IPS-15b (cell line): ENCODE measurements at regions not wholly inside any gene's neighbourhood (a gene's known extent, or its start where the extent isn't known, plus 50 kb on each side); places are given as distances from the start of the nearest gene placed in this dataset.

Experiments used
- H3K27me3 ChIP-seq: one replicate; pipeline ENCODE4 v1.6.1; 2013; ENCODE audit warnings: low read length; ENCODE audit not compliant: control insufficient read depth, insufficient read depth
- H3K36me3 ChIP-seq: one replicate; pipeline ENCODE4 v1.6.1; 2013; ENCODE audit warnings: low read length; ENCODE audit not compliant: control insufficient read depth, insufficient read depth
- H3K4me1 ChIP-seq: one replicate; pipeline ENCODE4 v1.6.1; 2013; ENCODE audit warnings: mild to moderate bottlenecking, low read length; ENCODE audit not compliant: control insufficient read depth, insufficient read depth
- H3K4me3 ChIP-seq: one replicate; pipeline ENCODE4 v1.5.1; 2013; ENCODE audit warnings: low read depth, low read length
- H3K9ac ChIP-seq: one replicate; pipeline ENCODE4 v1.6.1; 2013; ENCODE audit warnings: low read depth, mild to moderate bottlenecking, low read length
- H3K9me3 ChIP-seq: one replicate; pipeline ENCODE4 v1.6.1; 2013; ENCODE audit warnings: mild to moderate bottlenecking, low read length; ENCODE audit not compliant: control insufficient read depth, insufficient read depth

DNA sequence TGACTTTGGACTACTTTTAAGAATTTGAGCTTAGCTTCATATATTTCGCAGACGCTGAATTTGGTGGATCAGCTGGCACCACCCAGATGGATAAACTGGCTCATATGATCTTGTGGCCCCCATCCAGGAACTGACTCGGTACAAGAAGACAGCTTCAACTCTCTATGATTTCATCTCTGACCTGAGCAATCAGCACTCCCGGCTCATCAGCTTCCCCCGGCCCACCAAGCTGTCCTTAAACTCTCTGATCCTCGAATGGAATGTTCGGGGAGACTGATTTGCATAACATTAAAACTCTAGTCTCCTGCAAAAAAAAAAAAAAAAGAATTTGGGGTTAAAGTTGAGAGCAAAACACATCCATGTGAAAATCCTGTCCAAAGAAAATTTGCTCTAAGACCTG is 71.4 kb upstream of the IRS2 start:
- Histone ChIP-seq H3K4me3 (no peak overlapping the region), H3K36me3 (no peaks in the 10 kb centered on the region)

DNA sequence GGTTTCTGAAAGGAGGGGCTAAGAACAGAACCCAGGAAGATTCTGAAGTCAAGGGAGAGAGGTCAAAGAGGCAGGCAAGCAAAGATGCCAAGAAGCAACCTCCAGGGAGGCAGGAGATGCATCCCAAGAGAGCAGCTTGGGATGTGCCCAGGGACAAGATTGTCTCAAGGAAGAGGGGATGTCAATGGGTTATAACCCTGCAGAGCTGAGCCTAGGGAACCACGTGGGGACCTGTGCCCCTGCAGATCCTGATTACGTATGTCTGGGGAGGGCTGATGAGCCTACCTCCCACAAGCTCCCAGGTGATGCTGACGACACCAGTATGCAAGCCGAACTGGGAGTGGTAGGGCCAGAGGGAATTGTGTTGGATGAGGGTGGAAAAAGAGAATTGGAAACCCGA is 70.9 kb upstream of the IRS2 start:
- Histone ChIP-seq H3K36me3 (no peaks in the 10 kb centered on the region), H3K27me3 (no peaks in the 10 kb centered on the region), H3K9ac (no peak overlapping the region), H3K4me3 (no peak overlapping the region), H3K9me3 (no peaks in the 10 kb centered on the region), H3K4me1 (peaks cover 10% of the 10 kb centered on the region)

More for the DNA sequence above, 71.4 kb upstream of the IRS2 start:
- Histone ChIP-seq H3K9ac (no peak overlapping the region), H3K9me3 (no peaks in the 10 kb centered on the region), H3K27me3 (no peaks in the 10 kb centered on the region), H3K4me1 (peaks cover 9% of the 10 kb centered on the region)

DNA sequence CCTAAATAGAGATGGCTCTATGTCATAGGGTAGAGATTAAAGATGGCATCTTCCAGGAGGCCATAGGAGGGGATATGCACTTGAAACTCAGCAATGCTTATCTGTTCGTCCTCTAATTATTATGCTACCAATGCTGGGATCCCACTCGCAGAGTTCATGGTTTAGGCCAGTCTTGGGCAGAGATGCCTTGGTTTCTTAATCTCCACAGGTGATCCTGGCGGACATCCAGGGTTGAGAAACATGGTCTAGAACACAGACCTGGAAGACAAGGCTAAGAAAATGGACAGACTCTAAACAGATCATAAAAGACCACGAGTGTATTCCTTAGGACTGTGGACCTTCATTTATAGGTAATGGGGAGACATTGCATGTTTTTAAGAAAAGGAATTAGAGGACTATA is 70.0 kb upstream of the IRS2 start:
- Histone ChIP-seq H3K36me3 (no peaks in the 10 kb centered on the region), H3K27me3 (no peaks in the 10 kb centered on the region), H3K9me3 (no peaks in the 10 kb centered on the region), H3K4me1 (peaks cover 10% of the 10 kb centered on the region), H3K4me3 (no peak overlapping the region), H3K9ac (no peak overlapping the region)

DNA sequence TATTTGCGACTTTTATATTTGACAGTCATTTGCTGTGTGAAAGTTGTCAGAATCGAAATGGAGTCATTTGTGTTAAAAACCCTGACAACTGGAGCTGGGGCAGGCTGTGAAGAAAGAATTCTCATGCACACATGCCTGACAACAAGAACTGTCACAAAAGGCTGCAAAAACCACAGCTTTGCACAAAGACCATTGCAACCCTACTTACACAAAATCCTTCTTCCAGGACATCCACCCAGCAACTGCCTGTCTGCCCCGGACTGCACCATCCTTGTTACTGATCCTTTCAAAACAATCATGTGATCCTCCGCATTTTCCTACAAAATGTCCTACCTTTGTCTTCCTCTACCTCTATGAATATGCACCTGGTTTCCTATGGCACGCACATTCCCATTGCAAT is 66.8 kb upstream of the IRS2 start:
- peaks cover 10% of the 10 kb centered on the region for H3K4me1 ChIP-seq
- no peak overlapping the region for H3K9ac ChIP-seq
- no peak overlapping the region for H3K4me3 ChIP-seq
- H3K9me3 ChIP-seq = no peaks in the 10 kb centered on the region
- no peaks in the 10 kb centered on the region for H3K36me3 ChIP-seq
- H3K27me3 ChIP-seq = no peaks in the 10 kb centered on the region

DNA sequence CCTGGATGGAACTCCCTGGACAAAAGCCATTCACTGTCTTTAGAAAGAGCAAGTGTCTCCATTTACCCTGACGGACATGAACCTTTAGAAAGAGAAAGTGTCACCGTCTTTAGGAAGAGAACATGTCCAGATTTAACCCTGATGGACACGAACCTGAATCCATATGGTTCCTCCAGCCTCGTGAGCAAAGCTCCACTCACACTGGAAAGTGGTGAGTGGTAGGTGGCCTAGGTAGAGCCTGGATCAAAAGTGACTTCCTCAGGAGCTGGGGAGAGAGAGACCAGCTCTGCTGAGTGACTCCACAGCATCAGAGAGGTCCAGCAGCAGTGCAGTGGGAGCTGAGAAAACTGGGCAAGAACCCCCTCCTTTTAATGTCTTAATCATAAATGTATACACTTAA is 59.8 kb upstream of the IRS2 start:
- H3K9ac ChIP-seq = no peak overlapping the region
- H3K36me3 ChIP-seq = no peaks in the 10 kb centered on the region
- H3K4me1 ChIP-seq = no peaks in the 10 kb centered on the region
- H3K4me3 ChIP-seq = no peak overlapping the region
- H3K27me3 ChIP-seq = no peaks in the 10 kb centered on the region
- no peaks in the 10 kb centered on the region for H3K9me3 ChIP-seq

DNA sequence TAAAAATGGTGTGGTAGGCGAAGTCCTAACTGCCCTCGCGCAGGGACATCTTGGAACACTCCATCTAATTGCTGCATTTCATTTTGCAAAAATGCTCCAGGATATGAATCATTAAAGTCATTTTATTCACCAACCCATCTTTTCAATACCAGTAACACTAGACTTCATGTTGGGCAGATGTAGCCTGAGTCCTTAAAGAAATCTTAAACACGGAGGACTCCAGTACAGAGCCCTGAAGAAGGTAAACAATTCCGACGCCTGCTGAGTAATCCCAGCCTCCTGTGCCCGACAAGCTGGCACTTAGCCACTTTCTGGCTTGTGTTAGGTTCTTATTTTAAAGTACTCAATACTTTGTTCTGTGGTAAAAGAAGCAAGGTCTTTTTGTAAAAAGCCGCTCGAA is 58.0 kb upstream of the IRS2 start:
- no peaks in the 10 kb centered on the region for H3K27me3 ChIP-seq
- H3K4me3 ChIP-seq = no peak overlapping the region
- H3K4me1 ChIP-seq = no peaks in the 10 kb centered on the region
- no peaks in the 10 kb centered on the region for H3K9me3 ChIP-seq
- H3K9ac ChIP-seq = no peak overlapping the region
- H3K36me3 ChIP-seq = no peaks in the 10 kb centered on the region

DNA sequence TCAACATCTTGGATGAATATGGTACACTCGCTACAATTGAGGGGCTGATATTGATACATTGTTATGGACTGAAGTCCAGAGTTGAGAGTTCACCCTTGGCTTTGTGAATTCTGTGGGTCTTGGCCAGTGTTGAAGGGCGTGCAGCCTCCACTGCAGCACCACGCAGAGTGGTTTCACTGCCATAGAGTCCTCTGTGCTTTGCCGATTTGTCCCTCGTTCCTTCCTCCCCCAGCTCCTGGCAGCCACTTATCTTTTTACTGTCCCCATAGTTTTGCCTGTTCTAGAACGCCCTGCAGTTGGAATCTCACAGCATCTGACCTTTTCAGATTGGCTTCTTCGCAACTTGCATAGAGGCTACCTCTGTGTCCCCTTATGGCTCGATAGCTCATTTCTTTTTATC is 57.3 kb upstream of the IRS2 start:
- Histone ChIP-seq H3K9me3 (no peaks in the 10 kb centered on the region), H3K27me3 (no peaks in the 10 kb centered on the region), H3K9ac (no peak overlapping the region), H3K4me1 (no peaks in the 10 kb centered on the region), H3K36me3 (no peaks in the 10 kb centered on the region), H3K4me3 (no peak overlapping the region)

DNA sequence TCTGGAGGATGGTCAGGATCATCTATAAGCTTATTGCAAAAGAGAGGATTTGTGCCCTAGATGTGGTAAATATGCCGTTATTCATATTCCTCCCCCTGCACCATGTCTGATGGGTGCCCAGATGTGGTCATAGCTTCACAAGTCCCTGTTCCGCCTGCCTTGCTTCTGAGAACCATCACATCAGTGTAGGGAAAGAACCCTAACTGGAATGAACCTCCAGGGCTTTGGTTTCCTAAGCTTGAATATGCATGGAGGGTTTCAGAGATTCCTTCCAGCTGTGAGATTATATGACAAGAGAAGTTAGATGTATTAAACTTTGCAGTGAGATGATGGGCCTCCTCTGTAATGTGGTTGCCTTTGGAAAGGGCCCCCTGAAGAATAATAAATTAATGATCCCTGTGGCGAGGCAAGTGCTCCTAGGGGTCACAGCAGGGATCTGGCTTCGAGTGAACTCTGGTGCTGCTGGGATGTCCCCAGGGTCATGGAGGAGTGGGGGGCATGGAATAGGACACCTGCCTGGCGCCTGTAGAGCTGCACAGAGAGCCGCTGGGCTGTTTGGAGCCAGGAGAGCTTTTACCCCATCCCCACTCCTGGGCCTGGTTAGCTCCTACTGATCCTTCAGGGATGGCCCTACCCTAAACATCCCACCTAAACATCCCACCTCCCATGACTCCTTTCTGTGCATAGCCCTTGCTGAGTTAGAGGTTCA is 56.0 kb upstream of the IRS2 start:
- Histone ChIP-seq H3K4me3 (no peak overlapping the region), H3K9me3 (no peaks in the 10 kb centered on the region), H3K27me3 (no peaks in the 10 kb centered on the region), H3K36me3 (no peaks in the 10 kb centered on the region), H3K4me1 (no peaks in the 10 kb centered on the region), H3K9ac (no peak overlapping the region)

DNA sequence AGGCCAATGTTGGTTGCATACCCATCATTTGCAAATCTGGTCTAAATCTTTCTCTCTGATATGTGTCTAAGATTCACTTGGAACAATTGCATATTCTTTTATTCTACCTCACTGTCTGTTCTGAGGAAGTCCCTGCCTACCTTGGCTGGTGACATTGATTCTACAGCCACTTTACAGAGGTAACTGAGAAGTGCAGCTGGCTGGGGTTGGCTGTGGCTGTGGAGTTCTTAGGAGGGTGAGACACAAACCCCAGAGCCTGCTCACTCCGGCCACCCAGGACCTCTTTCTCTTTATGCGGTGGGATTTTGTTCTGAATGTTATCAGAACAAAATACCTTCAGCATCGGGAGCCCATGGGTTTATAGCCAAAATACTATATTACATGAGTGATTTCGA is 54.5 kb upstream of the IRS2 start:
- H3K36me3 ChIP-seq = no peaks in the 10 kb centered on the region
- no peaks in the 10 kb centered on the region for H3K27me3 ChIP-seq
- no peaks in the 10 kb centered on the region for H3K4me1 ChIP-seq
- no peak overlapping the region for H3K4me3 ChIP-seq
- no peaks in the 10 kb centered on the region for H3K9me3 ChIP-seq
- H3K9ac ChIP-seq = no peak overlapping the region

DNA sequence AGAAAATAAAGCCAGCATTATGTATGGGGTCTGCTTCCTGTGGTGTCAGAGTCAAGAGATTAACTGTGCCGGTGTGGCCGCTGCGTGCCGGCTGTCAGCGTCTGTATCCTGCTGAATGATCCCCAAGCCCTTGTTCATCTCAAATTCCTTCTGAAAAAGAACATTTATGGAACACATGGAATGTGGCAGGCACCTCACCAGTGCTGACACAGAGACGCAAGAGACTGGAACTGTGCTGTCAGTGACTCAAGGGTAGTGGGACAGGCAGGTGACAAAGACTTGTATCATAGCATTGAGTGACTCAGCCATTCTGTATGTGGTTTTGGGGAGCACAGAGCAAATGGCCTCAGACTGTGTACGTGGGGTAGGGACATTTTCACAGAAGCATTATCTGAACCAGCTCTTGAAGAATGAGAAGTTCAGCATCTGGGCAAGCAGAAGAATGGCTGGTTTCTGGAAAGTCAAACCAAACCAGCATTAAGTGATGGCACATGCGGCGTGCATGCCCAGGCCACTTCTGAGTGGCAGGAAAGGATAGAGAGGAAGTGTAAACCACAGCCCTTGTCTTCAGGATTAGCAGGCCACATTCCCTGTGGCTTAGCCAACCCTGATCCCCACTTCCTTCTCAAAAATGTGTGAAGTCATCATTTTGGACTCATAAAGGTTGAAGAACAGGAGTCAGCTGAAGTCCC is 54.0 kb upstream of the IRS2 start:
- Histone ChIP-seq H3K4me1 (no peaks in the 10 kb centered on the region), H3K27me3 (no peaks in the 10 kb centered on the region), H3K9ac (no peak overlapping the region), H3K9me3 (no peaks in the 10 kb centered on the region), H3K36me3 (no peaks in the 10 kb centered on the region), H3K4me3 (no peak overlapping the region)

DNA sequence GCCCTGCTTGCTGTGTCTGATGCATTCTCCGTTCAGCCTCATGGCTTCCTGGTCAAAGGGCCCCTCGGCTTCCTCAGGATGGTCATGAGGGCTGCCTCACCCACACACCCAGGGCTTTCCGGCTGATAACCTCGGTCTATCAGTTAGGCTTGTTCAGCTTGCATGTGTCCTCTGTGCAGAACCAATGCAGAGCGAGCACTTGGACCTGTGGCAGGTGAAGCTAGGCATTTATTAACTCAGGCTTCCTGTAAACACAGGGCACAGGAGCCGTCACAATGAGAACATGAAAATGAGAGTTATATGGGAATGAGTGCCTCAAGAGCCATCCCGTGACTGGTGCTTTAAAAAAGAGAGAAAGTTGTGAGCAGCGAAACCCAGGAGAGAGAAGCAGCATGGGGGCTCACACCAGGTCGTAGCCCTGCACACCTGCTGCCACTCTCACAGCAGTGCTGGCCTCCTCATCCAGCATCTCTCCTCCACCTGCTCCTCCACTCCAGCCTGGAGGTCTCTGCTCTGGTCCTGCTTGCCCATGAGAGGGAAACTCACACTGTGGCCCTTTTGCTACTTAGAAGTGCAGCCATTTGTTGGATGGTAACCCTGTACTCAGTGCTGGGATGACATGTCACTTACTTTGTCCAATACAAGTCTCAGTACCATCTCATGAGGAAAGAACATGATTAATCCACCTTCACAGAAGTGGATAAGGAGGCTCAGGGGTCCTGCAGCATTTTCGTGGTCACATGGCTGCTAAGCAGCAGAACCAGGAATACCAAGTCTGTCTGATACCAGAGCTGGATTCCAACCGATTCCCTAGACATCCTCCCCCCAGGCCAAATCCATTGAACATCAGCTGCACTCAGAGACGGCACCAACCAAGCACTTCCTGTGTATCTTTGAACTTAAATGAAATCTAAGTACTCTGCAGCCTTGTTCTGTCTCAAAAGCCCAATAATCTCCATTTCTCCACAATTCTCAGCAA is 50.5 kb upstream of the IRS2 start:
- no peaks in the 10 kb centered on the region for H3K36me3 ChIP-seq
- no peaks in the 10 kb centered on the region for H3K9me3 ChIP-seq
- no peak overlapping the region for H3K4me3 ChIP-seq
- no peak overlapping the region for H3K9ac ChIP-seq
- no peaks in the 10 kb centered on the region for H3K27me3 ChIP-seq
- no peaks in the 10 kb centered on the region for H3K4me1 ChIP-seq
